ENCODE measurements at regions not wholly inside any gene's neighbourhood (a gene's known extent, or its start where the extent isn't known, plus 50 kb on each side); places are given as distances from the start of the nearest gene placed in this dataset.

DNA sequence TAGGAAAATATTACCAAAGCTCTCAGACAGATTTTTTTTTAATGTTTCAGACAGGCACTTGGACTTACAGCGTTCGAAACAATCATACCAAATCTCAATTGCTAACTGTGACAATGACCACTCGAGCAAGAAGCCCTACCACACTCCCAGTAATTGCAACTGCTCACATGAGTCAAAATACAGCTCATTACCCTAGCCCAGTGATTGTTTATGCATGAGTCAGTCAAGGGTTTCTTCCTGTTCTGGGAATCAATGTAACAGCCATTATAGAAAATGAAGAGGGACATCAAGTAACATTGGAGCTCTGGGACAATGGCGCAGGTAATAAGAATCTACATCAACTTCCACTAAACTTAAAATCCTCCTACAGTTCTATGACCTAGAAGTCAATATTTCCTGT is 56.1 kb upstream of the SH3GLB1 start (continued):
- TF ChIP-seq, protein P1, sequence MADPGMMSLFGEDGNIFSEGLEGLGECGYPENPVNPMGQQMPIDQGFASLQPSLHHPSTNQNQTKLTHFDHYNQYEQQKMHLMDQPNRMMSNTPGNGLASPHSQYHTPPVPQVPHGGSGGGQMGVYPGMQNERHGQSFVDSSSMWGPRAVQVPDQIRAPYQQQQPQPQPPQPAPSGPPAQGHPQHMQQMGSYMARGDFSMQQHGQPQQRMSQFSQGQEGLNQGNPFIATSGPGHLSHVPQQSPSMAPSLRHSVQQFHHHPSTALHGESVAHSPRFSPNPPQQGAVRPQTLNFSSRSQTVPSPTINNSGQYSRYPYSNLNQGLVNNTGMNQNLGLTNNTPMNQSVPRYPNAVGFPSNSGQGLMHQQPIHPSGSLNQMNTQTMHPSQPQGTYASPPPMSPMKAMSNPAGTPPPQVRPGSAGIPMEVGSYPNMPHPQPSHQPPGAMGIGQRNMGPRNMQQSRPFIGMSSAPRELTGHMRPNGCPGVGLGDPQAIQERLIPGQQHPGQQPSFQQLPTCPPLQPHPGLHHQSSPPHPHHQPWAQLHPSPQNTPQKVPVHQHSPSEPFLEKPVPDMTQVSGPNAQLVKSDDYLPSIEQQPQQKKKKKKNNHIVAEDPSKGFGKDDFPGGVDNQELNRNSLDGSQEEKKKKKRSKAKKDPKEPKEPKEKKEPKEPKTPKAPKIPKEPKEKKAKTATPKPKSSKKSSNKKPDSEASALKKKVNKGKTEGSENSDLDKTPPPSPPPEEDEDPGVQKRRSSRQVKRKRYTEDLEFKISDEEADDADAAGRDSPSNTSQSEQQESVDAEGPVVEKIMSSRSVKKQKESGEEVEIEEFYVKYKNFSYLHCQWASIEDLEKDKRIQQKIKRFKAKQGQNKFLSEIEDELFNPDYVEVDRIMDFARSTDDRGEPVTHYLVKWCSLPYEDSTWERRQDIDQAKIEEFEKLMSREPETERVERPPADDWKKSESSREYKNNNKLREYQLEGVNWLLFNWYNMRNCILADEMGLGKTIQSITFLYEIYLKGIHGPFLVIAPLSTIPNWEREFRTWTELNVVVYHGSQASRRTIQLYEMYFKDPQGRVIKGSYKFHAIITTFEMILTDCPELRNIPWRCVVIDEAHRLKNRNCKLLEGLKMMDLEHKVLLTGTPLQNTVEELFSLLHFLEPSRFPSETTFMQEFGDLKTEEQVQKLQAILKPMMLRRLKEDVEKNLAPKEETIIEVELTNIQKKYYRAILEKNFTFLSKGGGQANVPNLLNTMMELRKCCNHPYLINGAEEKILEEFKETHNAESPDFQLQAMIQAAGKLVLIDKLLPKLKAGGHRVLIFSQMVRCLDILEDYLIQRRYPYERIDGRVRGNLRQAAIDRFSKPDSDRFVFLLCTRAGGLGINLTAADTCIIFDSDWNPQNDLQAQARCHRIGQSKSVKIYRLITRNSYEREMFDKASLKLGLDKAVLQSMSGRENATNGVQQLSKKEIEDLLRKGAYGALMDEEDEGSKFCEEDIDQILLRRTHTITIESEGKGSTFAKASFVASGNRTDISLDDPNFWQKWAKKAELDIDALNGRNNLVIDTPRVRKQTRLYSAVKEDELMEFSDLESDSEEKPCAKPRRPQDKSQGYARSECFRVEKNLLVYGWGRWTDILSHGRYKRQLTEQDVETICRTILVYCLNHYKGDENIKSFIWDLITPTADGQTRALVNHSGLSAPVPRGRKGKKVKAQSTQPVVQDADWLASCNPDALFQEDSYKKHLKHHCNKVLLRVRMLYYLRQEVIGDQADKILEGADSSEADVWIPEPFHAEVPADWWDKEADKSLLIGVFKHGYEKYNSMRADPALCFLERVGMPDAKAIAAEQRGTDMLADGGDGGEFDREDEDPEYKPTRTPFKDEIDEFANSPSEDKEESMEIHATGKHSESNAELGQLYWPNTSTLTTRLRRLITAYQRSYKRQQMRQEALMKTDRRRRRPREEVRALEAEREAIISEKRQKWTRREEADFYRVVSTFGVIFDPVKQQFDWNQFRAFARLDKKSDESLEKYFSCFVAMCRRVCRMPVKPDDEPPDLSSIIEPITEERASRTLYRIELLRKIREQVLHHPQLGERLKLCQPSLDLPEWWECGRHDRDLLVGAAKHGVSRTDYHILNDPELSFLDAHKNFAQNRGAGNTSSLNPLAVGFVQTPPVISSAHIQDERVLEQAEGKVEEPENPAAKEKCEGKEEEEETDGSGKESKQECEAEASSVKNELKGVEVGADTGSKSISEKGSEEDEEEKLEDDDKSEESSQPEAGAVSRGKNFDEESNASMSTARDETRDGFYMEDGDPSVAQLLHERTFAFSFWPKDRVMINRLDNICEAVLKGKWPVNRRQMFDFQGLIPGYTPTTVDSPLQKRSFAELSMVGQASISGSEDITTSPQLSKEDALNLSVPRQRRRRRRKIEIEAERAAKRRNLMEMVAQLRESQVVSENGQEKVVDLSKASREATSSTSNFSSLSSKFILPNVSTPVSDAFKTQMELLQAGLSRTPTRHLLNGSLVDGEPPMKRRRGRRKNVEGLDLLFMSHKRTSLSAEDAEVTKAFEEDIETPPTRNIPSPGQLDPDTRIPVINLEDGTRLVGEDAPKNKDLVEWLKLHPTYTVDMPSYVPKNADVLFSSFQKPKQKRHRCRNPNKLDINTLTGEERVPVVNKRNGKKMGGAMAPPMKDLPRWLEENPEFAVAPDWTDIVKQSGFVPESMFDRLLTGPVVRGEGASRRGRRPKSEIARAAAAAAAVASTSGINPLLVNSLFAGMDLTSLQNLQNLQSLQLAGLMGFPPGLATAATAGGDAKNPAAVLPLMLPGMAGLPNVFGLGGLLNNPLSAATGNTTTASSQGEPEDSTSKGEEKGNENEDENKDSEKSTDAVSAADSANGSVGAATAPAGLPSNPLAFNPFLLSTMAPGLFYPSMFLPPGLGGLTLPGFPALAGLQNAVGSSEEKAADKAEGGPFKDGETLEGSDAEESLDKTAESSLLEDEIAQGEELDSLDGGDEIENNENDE (IDR thresholded peaks at IDR 0.05; ENCODE audit: insufficient replicate concordance, low read length): no peak
- TF ChIP-seq RNF2 (IDR thresholded peaks at IDR 0.05; ENCODE audit: borderline replicate concordance, low read depth, low read length, missing control alignments, poor library complexity, severe bottlenecking) (no peak), RAD21 (IDR thresholded peaks at IDR 0.05 in 1 of 2, conservative IDR thresholded peaks at IDR 0.05 in 1 of 2; ENCODE audit: low read depth in 2 of 2, low read length in 2 of 2) (no peak), SP4 (IDR thresholded peaks at IDR 0.05; ENCODE audit: low read length) (no peak), SP2 (IDR thresholded peaks at IDR 0.05; ENCODE audit: low read length) (no peak), SRF (IDR thresholded peaks at IDR 0.05; ENCODE audit: low read depth, low read length) (no peak), POLR2A (IDR thresholded peaks at IDR 0.05; ENCODE audit: control extremely low read depth in 1 of 2, low read depth in 2 of 2, low read length in 2 of 2) (no peak), HDAC2 (IDR thresholded peaks at IDR 0.05; ENCODE audit: borderline replicate concordance in 1 of 2, low read depth in 2 of 2, low read length in 2 of 2) (no peak), EZH2 (IDR thresholded peaks at IDR 0.05; ENCODE audit: low read depth, low read length, severe bottlenecking) (no peak), TEAD4 (IDR thresholded peaks at IDR 0.05; ENCODE audit: low read depth, low read length) (no peak), JUND (IDR thresholded peaks at IDR 0.05; ENCODE audit: low read length) (no peak)

Measured in H1 (cell line).